Ovary (tissue), 3 donors: ENCODE measurements at regions not wholly inside any gene's neighbourhood (a gene's known extent, or its start where the extent isn't known, plus 50 kb on each side); places are given as distances from the start of the nearest gene placed in this dataset.

Experiments used
- CTCF ChIP-seq, 3 donors: fragments of 450-650 bp in 2 of 3; fragments of 200-600 bp in 1 of 3; IDR thresholded peaks; one replicate each; pipeline versions ENCODE4 v1.5.1 to v1.8.0; 2016 to 2022; ENCODE audit warnings: antibody characterized with exemption in 3 of 3, mild to moderate bottlenecking in 1 of 3
- EP300 ChIP-seq: sonication (generic); formaldehyde crosslinking; IDR thresholded peaks from one replicate; pipeline ENCODE4 v1.6.1; 2017; ENCODE audit warnings: antibody characterized with exemption
- POLR2A ChIP-seq: fragments of 450-650 bp; IDR thresholded peaks from one replicate; pipeline ENCODE4 v1.6.1; 2017; ENCODE audit warnings: antibody characterized with exemption, mild to moderate bottlenecking, moderate library complexity
- donor health status: DM: no; HTN: no; CAD: no.

- no peak for TF ChIP-seq CTCF (IDR thresholded peaks at IDR 0.05)
- no peak for TF ChIP-seq POLR2A
- TF ChIP-seq EP300: no peak
Observed at GRCh38 chr3:150203273-150203672, 204.8 kb upstream of the TSC22D2 start.
